ENCODE measurements at regions not wholly inside any gene's neighbourhood (a gene's known extent, or its start where the extent isn't known, plus 50 kb on each side); places are given as distances from the start of the nearest gene placed in this dataset.

DNA sequence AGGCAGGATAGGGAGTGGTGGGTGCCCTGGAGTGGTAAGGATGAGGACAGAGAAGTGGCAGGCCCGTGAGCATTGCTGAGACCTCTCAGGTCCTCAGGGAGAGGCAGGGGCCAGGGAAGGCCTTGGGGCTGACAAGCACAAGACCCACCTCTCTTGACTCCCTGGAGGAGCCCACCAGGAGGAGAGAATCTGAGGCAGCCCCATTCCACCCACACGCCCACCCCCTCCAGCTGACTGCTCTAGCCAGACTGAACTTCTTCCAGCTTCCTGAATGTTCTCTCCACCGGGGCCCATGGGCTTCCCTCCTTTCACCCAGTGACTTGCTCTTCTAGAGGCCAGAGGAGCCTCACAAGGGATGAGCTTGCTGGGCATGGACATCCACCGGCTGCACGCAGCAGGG is 1403.0 kb downstream of the BRD1 start:
- TF ChIP-seq POLR2A (IDR thresholded peaks at IDR 0.05; ENCODE audit: low read depth, low read length): no peak
- no peak for TF ChIP-seq PAX5 (IDR thresholded peaks at IDR 0.05; ENCODE audit: insufficient read depth, low read length, severe bottlenecking)
- no peak for TF ChIP-seq POLR2AphosphoS5 (IDR thresholded peaks at IDR 0.05; ENCODE audit: low read depth, low read length)
- TF ChIP-seq TAF1 (IDR thresholded peaks at IDR 0.05; ENCODE audit: low read depth, low read length): no peak

Measured in GM12891 (cell line).